ENCODE measurements at regions not wholly inside any gene's neighbourhood (a gene's known extent, or its start where the extent isn't known, plus 50 kb on each side); places are given as distances from the start of the nearest gene placed in this dataset.

DNA sequence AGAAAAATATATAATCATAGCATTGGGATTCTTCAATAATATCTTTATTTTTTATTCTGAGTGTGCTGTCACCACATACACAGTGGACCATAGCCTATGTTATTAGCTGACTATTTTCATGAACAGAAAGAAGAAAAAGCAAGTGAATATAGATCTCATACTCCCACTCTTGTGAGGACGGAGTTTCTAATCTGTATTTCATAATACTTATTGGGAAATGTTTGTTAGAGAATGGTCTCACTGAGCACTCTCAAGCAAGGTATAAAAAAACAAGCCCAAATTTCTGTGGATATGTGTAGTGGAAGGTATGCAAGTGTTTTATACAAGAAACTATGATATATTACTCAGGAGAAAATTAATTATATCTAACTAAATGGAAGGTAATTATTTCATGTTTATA is 1218.1 kb downstream of the SLITRK1 start:
- in situ Hi-C loops (cut with HindIII; ENCODE audit: low pct_unique_long_range_greater_than_20kb, low sequenced_read_pairs) = no loop called here
- no peak for TF ChIP-seq JUND (IDR thresholded peaks at IDR 0.05; ENCODE audit: low read depth)
- DNase-seq (ENCODE audit: low read depth in 1 of 2, low spot score in 1 of 2) = no peak

DNA sequence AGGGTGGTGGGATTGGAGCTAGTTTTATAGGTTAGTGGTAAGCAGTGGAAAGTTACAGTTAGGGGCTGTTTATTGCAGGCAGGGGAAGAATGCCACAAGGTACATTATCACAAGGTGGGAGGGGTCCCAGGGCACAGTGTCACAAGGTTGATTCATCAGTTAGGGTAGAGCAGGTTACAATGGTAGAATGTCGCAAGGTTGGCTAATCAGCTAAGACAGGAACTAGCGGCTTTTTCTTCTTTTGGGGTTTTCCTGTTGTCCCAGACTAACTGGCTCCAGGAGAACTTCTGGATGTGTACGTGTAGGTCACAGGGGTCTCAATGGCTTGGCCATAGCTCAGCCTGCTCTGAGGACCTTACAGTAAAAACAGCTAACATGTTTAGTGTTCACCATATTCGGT is 1221.1 kb downstream of the SLITRK1 start:
- no peak for TF ChIP-seq JUND (IDR thresholded peaks at IDR 0.05; ENCODE audit: low read depth)
- in situ Hi-C loops (cut with HindIII; ENCODE audit: low pct_unique_long_range_greater_than_20kb, low sequenced_read_pairs) = no loop called here
- no peak for DNase-seq (ENCODE audit: low read depth in 1 of 2, low spot score in 1 of 2)

DNA sequence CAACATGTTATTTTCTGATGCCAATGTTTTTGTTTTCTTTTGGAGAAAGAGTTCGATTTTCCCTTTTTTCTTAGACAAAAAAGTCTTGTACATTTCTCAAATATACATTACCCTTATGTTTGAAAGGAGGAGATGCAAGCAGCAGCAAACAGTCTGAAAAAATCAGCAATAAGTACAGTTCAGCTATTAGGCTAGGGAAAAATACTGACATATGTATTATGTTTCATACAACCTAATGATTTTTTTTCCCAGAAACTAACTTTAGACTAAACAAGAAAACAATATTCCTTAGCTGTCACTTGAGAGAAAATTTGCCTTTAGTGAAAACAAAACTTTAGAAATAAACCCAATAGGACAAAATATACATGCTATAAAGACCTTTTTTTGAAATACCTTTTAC is 1223.5 kb downstream of the SLITRK1 start:
- TF ChIP-seq JUND (IDR thresholded peaks at IDR 0.05; ENCODE audit: low read depth) = no peak

GRCh38 chr13:82657471-82657870 is 1224.8 kb downstream of the SLITRK1 start:
- in situ Hi-C loops (cut with HindIII; ENCODE audit: low pct_unique_long_range_greater_than_20kb, low sequenced_read_pairs) = no loop called here
- DNase-seq (ENCODE audit: low read depth in 1 of 2, low spot score in 1 of 2) = no peak
- TF ChIP-seq JUND (IDR thresholded peaks at IDR 0.05; ENCODE audit: low read depth) = no peak

More for the DNA sequence above, 1223.5 kb downstream of the SLITRK1 start:
- in situ Hi-C loops (cut with HindIII; ENCODE audit: low pct_unique_long_range_greater_than_20kb, low sequenced_read_pairs) = no loop called here
- no peak for DNase-seq (ENCODE audit: low read depth in 1 of 2, low spot score in 1 of 2)

- no peak for TF ChIP-seq JUND (IDR thresholded peaks at IDR 0.05; ENCODE audit: low read depth)
- no peak for DNase-seq (ENCODE audit: low read depth in 1 of 2, low spot score in 1 of 2)
- in situ Hi-C loops (cut with HindIII; ENCODE audit: low pct_unique_long_range_greater_than_20kb, low sequenced_read_pairs) = no loop called here
These were observed 1227.1 kb downstream of the SLITRK1 start for GRCh38 chr13:82654861-82655855.

GRCh38 chr13:82654143-82654542 is 1228.1 kb downstream of the SLITRK1 start:
- DNase-seq (ENCODE audit: low read depth in 1 of 2, low spot score in 1 of 2) = no peak
- in situ Hi-C loops (cut with HindIII; ENCODE audit: low pct_unique_long_range_greater_than_20kb, low sequenced_read_pairs) = no loop called here
- TF ChIP-seq JUND (IDR thresholded peaks at IDR 0.05; ENCODE audit: low read depth) = no peak

DNA sequence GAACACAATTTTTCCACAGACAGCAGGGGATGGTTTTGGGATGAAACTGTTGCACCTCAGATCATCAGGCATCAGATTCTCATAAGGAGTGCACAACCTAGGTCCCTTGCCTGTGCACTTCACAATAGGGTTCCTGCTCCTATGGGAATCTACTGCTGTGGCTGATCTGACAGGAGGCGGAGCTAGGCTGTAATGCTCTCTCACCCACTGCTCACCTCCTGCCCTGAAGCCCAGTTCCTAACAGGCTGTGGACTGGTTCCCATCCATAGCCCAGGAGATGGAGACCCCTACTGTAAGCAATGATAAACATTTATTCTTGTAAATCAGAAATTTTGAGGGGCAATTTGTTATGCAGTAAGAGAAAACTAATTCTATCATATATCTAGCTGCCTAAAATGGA is 1234.7 kb downstream of the SLITRK1 start:
- DNase-seq (ENCODE audit: low read depth in 1 of 2, low spot score in 1 of 2) = no peak
- no peak for TF ChIP-seq JUND (IDR thresholded peaks at IDR 0.05; ENCODE audit: low read depth)
- in situ Hi-C loops (cut with HindIII; ENCODE audit: low pct_unique_long_range_greater_than_20kb, low sequenced_read_pairs) = no loop called here

- TF ChIP-seq JUND (IDR thresholded peaks at IDR 0.05; ENCODE audit: low read depth) = no peak
- in situ Hi-C loops (cut with HindIII; ENCODE audit: low pct_unique_long_range_greater_than_20kb, low sequenced_read_pairs) = no loop called here
- DNase-seq (ENCODE audit: low read depth in 1 of 2, low spot score in 1 of 2) = no peak
These were observed 1246.2 kb downstream of the SLITRK1 start for GRCh38 chr13:82636119-82636518.

DNA sequence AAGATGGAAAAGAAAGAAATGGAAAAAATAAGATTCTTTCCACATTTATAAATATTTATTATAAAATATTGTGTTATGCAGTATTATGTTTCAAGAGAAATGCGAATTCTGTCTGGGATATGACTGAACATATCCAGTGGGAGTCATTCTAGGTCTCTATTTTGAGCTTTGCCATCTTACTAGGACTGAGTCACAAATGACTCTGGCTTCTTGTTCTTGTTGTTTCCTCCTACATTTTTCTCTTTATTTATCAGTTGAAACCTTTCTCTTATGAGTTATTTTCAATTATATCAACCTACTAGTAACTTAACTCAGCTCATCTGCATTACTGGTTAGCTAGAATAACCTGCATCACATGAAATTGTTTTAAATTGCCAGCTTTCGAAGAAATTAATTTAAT is 1247.3 kb downstream of the SLITRK1 start:
- in situ Hi-C loops (cut with HindIII; ENCODE audit: low pct_unique_long_range_greater_than_20kb, low sequenced_read_pairs) = no loop called here
- no peak for DNase-seq (ENCODE audit: low read depth in 1 of 2, low spot score in 1 of 2)
- no peak for TF ChIP-seq JUND (IDR thresholded peaks at IDR 0.05; ENCODE audit: low read depth)

- TF ChIP-seq JUND (IDR thresholded peaks at IDR 0.05; ENCODE audit: low read depth) = no peak
- peak in 1 of 2 experiments; percentile 33 for DNase-seq (ENCODE audit: low read depth in 1 of 2, low spot score in 1 of 2)
- in situ Hi-C loops (cut with HindIII; ENCODE audit: low pct_unique_long_range_greater_than_20kb, low sequenced_read_pairs) = no loop called here
These were observed 1255.1 kb downstream of the SLITRK1 start for GRCh38 chr13:82627183-82627582.

GRCh38 chr13:82625717-82626116 is 1256.6 kb downstream of the SLITRK1 start:
- no peak for TF ChIP-seq JUND (IDR thresholded peaks at IDR 0.05; ENCODE audit: low read depth)
- in situ Hi-C loops (cut with HindIII; ENCODE audit: low pct_unique_long_range_greater_than_20kb, low sequenced_read_pairs) = no loop called here
- DNase-seq (ENCODE audit: low read depth in 1 of 2, low spot score in 1 of 2) = no peak

- DNase-seq (ENCODE audit: low read depth in 1 of 2, low spot score in 1 of 2) = no peak
- no peak for TF ChIP-seq JUND (IDR thresholded peaks at IDR 0.05; ENCODE audit: low read depth)
- in situ Hi-C loops (cut with HindIII; ENCODE audit: low pct_unique_long_range_greater_than_20kb, low sequenced_read_pairs) = no loop called here
These were observed 1267.2 kb downstream of the SLITRK1 start for GRCh38 chr13:82615043-82615442.

DNA sequence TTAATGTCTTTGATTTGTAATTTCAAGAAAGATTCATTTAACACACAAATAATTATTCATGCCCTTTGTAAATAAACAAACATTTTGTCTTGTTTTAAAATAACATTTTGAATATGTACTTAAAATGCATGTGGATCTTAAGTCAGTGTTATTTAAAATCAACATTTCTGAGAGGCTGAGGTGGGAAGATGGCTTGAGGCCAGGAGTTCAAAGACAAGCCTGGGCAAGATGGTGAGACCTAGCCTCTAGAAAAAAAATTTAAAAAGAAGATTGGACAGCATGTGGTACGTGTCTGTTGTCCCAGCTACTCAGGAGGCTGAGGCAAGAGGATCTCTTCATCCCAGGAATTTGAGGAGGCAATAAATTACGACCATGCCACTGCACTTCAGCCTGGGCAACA is 1268.2 kb downstream of the SLITRK1 start:
- no peak for DNase-seq (ENCODE audit: low read depth in 1 of 2, low spot score in 1 of 2)
- in situ Hi-C loops (cut with HindIII; ENCODE audit: low pct_unique_long_range_greater_than_20kb, low sequenced_read_pairs) = no loop called here
- TF ChIP-seq JUND (IDR thresholded peaks at IDR 0.05; ENCODE audit: low read depth) = no peak

All from T47D (cell line).